ENCODE measurements at regions not wholly inside any gene's neighbourhood (a gene's known extent, or its start where the extent isn't known, plus 50 kb on each side); places are given as distances from the start of the nearest gene placed in this dataset.
"Not testable (repeated sequence)": the region's sequence is repeated elsewhere in the genome, so short reads cannot be mapped to it uniquely, and the experiment has no call there.

DNA sequence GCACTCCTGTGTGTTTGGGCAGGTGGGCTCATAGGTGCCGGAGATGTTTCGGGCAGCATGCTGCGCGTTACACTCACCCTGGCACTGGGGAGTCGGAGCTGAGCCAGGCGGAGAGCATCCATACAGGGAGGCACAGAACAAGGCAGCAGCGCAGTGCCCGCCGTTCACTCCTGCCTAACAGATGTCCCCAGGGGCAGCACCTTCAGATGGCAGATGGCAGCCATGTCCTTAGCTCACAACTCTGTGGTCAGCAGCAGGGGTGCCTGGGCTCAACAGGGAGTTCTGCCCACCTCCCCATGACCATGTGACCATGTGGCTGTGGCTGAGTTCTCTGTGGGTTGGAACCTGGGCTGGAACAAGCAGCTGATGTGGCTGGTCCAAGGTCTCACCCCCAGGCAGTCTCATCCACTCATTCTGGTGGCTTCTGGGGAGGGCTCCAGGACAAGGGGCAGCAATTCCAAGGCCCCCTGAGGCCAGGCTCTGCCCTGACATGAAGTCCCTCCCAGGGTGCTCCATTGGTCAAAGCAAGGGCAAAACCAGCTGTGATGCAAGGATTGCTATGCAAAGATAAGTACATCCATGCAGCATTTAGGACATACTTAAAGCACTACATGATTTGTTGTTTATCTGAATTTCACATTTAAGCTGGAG is 64.2 kb downstream of the MRPL36 start:
- no peak for DNase-seq (ENCODE audit: low read depth)
- no peak overlapping the region for H3K4me3 ChIP-seq (ENCODE audit: low read length)
- TF ChIP-seq, protein P1, sequence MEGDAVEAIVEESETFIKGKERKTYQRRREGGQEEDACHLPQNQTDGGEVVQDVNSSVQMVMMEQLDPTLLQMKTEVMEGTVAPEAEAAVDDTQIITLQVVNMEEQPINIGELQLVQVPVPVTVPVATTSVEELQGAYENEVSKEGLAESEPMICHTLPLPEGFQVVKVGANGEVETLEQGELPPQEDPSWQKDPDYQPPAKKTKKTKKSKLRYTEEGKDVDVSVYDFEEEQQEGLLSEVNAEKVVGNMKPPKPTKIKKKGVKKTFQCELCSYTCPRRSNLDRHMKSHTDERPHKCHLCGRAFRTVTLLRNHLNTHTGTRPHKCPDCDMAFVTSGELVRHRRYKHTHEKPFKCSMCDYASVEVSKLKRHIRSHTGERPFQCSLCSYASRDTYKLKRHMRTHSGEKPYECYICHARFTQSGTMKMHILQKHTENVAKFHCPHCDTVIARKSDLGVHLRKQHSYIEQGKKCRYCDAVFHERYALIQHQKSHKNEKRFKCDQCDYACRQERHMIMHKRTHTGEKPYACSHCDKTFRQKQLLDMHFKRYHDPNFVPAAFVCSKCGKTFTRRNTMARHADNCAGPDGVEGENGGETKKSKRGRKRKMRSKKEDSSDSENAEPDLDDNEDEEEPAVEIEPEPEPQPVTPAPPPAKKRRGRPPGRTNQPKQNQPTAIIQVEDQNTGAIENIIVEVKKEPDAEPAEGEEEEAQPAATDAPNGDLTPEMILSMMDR (IDR thresholded peaks at IDR 0.05; ENCODE audit: insufficient read depth, low read depth, low read length, missing control alignments): no peak

DNA sequence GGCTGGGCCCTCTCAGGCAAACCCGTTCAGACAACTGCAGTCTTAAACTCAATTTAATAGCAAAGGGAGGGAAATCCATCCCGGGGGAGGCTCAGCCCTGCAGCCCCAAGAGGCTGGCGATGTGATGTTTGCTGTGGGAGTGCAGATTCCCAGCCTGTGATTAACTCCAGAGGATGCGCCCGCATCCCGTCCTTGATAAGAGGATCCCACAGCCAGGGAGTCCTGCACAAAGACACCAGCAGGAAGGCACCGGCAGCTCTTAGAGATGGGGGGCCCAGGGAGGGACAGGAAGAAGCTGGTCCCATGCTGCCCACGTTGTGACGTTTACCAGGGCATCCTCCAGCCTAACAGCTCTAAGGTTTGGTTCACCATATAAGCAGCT is 64.7 kb downstream of the MRPL36 start:
- no peak for DNase-seq (ENCODE audit: low read depth)
- TF ChIP-seq, protein P1 (IDR thresholded peaks at IDR 0.05; ENCODE audit: insufficient read depth, low read depth, low read length, missing control alignments): no peak
- H3K4me3 ChIP-seq (ENCODE audit: low read length): no peak overlapping the region

DNA sequence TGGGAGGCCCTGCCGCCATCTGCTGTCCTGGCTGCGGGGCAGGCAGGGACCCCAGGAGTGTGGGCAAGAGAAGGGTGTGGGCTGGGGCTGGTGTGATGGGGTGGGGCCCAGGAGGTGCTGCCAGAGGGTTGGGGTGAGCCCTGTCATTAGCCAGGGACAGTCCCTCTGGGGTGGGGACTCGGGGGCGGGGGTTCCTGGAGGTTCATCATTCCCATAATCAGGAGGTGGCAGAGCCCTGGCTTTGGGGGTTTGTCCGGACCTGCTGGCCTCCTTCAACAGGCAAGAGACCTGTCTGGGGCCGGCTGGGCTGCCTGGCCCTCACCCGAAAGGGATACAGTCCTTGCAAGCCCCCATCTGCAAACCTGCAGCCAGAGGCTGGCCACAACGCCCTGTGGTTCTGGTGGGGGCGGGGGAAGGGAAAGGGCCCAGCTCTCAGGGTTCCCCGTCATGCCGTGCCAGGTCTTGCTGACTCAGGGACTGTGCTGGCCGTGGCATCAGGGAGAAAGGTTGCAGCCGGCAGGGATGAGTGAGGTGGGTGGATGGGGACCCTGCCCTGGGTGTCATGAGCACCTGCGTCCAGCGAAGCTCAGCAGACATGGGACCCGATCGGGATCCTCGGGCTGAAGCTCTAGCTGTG is 65.2 kb downstream of the MRPL36 start:
- H3K4me3 ChIP-seq (ENCODE audit: low read length): no peak overlapping the region
- TF ChIP-seq, protein P1 (IDR thresholded peaks at IDR 0.05; ENCODE audit: insufficient read depth, low read depth, low read length, missing control alignments): no peak
- DNase-seq (ENCODE audit: low read depth): no peak

DNA sequence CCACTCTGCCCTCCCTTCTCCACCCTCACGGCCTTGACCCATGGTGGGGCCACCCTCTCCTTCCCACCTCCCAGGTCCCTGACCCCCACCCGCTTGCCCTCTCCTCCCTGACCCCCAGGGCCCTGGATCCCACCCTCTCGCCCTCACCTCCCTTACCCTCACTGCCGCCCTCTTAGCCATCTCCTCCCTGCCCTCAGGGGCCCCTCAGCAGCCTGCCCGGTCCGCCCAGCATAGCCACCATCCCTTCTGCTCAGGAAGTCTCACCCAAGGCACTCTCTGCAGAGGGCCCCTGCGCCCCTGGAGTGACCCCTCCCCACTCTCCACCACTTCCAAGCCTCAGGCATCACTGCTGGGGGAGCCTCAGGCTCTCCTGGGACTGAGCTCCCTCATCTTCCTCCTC is 66.3 kb downstream of the MRPL36 start:
- TF ChIP-seq, protein P1 (IDR thresholded peaks at IDR 0.05; ENCODE audit: insufficient read depth, low read depth, low read length, missing control alignments): no peak
- no peak overlapping the region for H3K4me3 ChIP-seq (ENCODE audit: low read length)
- no peak for DNase-seq (ENCODE audit: low read depth)

DNA sequence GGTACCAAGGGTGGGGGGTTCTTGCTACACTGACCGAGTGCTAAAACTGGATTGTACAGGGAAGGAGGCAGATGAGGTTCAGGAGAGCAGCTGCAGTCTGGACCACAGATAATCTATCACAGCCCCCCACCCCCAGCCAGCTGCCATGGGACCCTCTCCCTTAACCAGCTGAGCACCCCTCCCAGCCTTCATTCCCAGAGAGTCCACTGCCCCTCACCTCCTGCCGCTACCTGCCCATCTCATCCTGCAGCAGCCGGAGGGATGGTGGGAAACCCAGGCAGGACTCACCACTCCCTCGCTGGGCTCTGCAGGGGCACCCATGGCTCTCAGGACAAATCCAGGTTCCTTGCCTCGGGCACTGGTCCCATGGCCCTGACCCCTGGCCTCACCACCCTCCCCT is 66.7 kb downstream of the MRPL36 start:
- H3K4me3 ChIP-seq (ENCODE audit: low read length): no peak overlapping the region
- no peak for DNase-seq (ENCODE audit: low read depth)
- TF ChIP-seq, protein P1 (IDR thresholded peaks at IDR 0.05; ENCODE audit: insufficient read depth, low read depth, low read length, missing control alignments): no peak

DNA sequence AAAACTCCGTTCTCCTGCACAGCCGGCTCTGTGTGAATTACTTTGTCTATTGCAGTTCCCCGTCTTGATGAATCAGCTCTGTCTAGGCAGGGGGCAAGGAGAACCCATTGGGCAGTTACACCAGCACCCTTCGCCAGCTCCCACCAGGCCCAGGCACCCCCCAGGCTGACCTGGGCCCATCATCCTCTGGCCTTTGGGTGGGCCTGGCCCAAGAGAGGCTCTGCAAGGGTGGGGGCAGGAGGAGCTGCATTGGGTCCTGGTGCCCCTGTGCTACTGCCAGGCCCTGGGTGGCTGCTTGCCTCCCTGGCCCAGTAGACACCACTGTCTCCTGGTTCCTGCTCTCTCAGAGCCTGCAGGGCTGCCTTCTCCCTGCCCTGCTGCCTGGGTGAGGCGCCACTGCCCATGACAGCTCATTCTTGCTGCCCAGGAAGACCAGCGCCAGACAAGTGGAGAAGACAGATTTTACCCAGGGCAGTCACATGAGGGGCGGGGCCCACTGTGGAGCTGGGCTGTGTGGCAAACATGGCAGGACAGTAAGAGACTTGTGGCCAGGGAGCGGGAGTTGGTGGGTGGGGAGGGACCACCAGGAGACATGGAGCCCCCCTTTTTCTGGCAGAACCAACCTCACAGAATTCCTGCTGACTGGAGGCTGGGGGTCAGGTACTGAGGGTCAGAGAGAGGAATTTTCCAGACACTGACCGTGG is 67.2 kb downstream of the MRPL36 start:
- TF ChIP-seq, protein P1 (IDR thresholded peaks at IDR 0.05; ENCODE audit: insufficient read depth, low read depth, low read length, missing control alignments): no peak
- H3K4me3 ChIP-seq (ENCODE audit: low read length): no peak overlapping the region
- DNase-seq (ENCODE audit: low read depth): no peak

DNA sequence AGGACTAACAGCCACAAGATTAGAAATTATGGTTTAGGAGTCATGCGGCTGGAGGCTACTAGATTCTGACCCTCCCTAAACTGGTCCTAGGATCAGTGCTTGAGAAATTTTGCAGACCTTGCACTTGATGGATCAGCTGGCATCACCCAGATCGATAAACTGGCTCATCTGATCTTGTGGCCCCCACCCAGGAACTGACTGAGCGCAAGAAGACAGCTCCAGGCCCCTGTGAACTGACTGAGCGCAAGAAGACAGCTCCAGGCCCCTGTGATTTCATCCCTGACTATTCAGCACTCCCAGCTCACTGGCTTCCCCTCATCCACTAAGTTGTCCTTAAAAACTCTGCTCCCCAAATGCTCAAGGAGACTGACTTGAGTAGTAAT is 67.8 kb downstream of the MRPL36 start:
- not testable (repeated sequence) for DNase-seq (ENCODE audit: low read depth)

More for the DNA sequence above, 67.8 kb downstream of the MRPL36 start:
- H3K4me3 ChIP-seq (ENCODE audit: low read length): not testable (repeated sequence)
